Activated CD4-positive, alpha-beta T cell treated with anti-CD3 and anti-CD28 coated beads for 1 hour (primary cell): ENCODE measurements at regions not wholly inside any gene's neighbourhood (a gene's known extent, or its start where the extent isn't known, plus 50 kb on each side); places are given as distances from the start of the nearest gene placed in this dataset.

ENCODE experiments used
- DNase-seq: peaks from one replicate; pipeline ENCODE4 v3.0.0-alpha.2; 2020

GRCh38 chr12:125435871-125436270 lies 370.6 kb downstream of the AACS start:
- no peak for DNase-seq

GRCh38 chr12:125436686-125437085 lies 371.5 kb downstream of the AACS start:
- DNase-seq = no peak

- DNase-seq = no peak
These were observed 375.2 kb downstream of the AACS start for GRCh38 chr12:125440399-125440798.

GRCh38 chr12:125443341-125443740 lies 378.1 kb downstream of the AACS start:
- DNase-seq = no peak

GRCh38 chr12:125451408-125451807 lies 386.2 kb downstream of the AACS start:
- no peak for DNase-seq

- no peak for DNase-seq
These were observed 388.5 kb downstream of the AACS start for GRCh38 chr12:125453751-125454150.

GRCh38 chr12:125454291-125454690 lies 389.1 kb downstream of the AACS start:
- no peak for DNase-seq

GRCh38 chr12:125454786-125455480 lies 389.7 kb downstream of the AACS start:
- no peak for DNase-seq

GRCh38 chr12:125455556-125455955 lies 390.3 kb downstream of the AACS start:
- no peak for DNase-seq

GRCh38 chr12:125458552-125459268 lies 393.5 kb downstream of the AACS start:
- DNase-seq = no peak

- no peak for DNase-seq
These were observed 396.6 kb downstream of the AACS start for GRCh38 chr12:125461831-125462230.

GRCh38 chr12:125463386-125463785 lies 398.2 kb downstream of the AACS start:
- no peak for DNase-seq

- no peak for DNase-seq
These were observed 402.1 kb downstream of the AACS start for GRCh38 chr12:125467363-125467762.

GRCh38 chr12:125469683-125470082 lies 404.4 kb downstream of the AACS start:
- DNase-seq = no peak

GRCh38 chr12:125470838-125471783 lies 405.9 kb downstream of the AACS start:
- DNase-seq = no peak

- no peak for DNase-seq
These were observed 408.3 kb downstream of the AACS start for GRCh38 chr12:125473501-125473900.

- DNase-seq = no peak
These were observed 422.1 kb downstream of the AACS start for GRCh38 chr12:125487336-125487735.

- DNase-seq = no peak
These were observed 426.3 kb downstream of the AACS start for GRCh38 chr12:125491553-125491952.

- DNase-seq = no peak
These were observed 427.4 kb downstream of the AACS start for GRCh38 chr12:125492354-125493270.

GRCh38 chr12:125493704-125494308 lies 428.6 kb downstream of the AACS start:
- DNase-seq = no peak

- no peak for DNase-seq
These were observed 437.9 kb downstream of the AACS start for GRCh38 chr12:125503128-125503527.

GRCh38 chr12:125509195-125509594 lies 444.0 kb downstream of the AACS start:
- no peak for DNase-seq
